ENCODE measurements at regions not wholly inside any gene's neighbourhood (a gene's known extent, or its start where the extent isn't known, plus 50 kb on each side); places are given as distances from the start of the nearest gene placed in this dataset.

DNA sequence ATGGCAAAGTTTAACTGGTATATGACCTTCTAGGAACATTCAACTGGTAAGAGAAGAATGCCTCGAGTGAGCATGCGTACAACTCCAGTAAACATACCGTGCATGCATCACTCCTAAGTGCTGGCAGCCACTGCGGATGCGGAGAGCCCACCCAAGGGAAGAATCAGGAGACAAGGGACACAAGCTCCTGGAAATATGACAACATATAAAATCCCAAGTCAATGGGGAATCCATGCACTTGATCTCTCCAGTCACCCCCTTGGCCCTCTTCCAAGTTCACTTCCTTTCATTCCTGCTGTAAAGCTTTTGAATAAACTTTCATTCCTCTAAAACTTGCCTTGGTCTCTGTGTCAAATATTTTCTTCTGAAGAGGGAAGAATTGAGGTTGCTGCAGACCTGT is 168.7 kb upstream of the TMCC3 start:
- TF ChIP-seq, protein P1, sequence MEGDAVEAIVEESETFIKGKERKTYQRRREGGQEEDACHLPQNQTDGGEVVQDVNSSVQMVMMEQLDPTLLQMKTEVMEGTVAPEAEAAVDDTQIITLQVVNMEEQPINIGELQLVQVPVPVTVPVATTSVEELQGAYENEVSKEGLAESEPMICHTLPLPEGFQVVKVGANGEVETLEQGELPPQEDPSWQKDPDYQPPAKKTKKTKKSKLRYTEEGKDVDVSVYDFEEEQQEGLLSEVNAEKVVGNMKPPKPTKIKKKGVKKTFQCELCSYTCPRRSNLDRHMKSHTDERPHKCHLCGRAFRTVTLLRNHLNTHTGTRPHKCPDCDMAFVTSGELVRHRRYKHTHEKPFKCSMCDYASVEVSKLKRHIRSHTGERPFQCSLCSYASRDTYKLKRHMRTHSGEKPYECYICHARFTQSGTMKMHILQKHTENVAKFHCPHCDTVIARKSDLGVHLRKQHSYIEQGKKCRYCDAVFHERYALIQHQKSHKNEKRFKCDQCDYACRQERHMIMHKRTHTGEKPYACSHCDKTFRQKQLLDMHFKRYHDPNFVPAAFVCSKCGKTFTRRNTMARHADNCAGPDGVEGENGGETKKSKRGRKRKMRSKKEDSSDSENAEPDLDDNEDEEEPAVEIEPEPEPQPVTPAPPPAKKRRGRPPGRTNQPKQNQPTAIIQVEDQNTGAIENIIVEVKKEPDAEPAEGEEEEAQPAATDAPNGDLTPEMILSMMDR (IDR thresholded peaks at IDR 0.05): no peak
- TF ChIP-seq, protein P2, sequence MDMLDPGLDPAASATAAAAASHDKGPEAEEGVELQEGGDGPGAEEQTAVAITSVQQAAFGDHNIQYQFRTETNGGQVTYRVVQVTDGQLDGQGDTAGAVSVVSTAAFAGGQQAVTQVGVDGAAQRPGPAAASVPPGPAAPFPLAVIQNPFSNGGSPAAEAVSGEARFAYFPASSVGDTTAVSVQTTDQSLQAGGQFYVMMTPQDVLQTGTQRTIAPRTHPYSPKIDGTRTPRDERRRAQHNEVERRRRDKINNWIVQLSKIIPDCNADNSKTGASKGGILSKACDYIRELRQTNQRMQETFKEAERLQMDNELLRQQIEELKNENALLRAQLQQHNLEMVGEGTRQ (IDR thresholded peaks at IDR 0.05): no peak
- TF ChIP-seq RARB (CRISPR knock-in tag; IDR thresholded peaks at IDR 0.05) (no peak), POLR2AphosphoS2 (conservative IDR thresholded peaks at IDR 0.05; ENCODE audit: low read length) (no peak)
